IPS-20b (cell line): ENCODE measurements at regions not wholly inside any gene's neighbourhood (a gene's known extent, or its start where the extent isn't known, plus 50 kb on each side); places are given as distances from the start of the nearest gene placed in this dataset.

Experiments used
- H3K27ac ChIP-seq: one replicate; pipeline ENCODE4 v1.5.1; 2013; ENCODE audit warnings: low read length
- H3K27me3 ChIP-seq: 2 replicates; pipeline ENCODE4 v1.6.1; 2013; ENCODE audit warnings: mild to moderate bottlenecking, low read length, inconsistent platforms; ENCODE audit not compliant: insufficient read depth
- H3K36me3 ChIP-seq: 2 replicates; pipeline ENCODE4 v1.6.1; 2013; ENCODE audit warnings: low read depth, mild to moderate bottlenecking, inconsistent platforms, low read length, moderate library complexity; ENCODE audit not compliant: insufficient read depth
- H3K4me1 ChIP-seq: 2 replicates; pipeline ENCODE4 v1.6.1; 2013; ENCODE audit warnings: mild to moderate bottlenecking, control low read depth, inconsistent platforms, low read length, moderate library complexity; ENCODE audit not compliant: insufficient read depth
- H3K4me3 ChIP-seq: 2 replicates; pipeline ENCODE4 v1.5.1; 2013; ENCODE audit warnings: mild to moderate bottlenecking, low read length, inconsistent platforms
- H3K9ac ChIP-seq: 2 replicates; pipeline ENCODE4 v1.6.1; 2013; ENCODE audit warnings: low read depth, mild to moderate bottlenecking, inconsistent platforms, low read length, moderate library complexity
- H3K9me3 ChIP-seq: 2 replicates; pipeline ENCODE4 v1.6.1; 2013; ENCODE audit warnings: mild to moderate bottlenecking, low read depth, low read length, inconsistent platforms; ENCODE audit not compliant: insufficient read depth

DNA sequence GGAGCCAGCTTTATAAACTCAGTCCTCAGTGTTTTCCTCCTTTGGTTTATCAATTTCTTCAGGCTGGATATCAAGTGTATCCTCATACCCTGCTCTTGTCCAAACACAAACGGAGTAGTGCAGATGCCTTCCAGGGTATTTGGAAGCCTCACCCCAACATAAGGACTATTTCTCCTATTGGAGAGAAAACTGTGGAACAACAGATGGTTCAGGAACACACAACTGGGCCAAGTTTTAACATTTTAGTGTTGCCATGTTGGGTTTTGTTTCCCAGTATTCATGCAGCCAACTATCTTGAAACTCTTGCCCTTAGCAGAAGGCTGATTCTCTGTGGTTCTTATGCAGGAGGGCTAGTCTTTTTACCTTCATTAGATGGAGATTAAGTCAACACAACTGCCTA lies 398.1 kb downstream of the GABRB3 start:
- no peak overlapping the region for H3K9ac ChIP-seq
- H3K9me3 ChIP-seq: no peaks in the 10 kb centered on the region
- H3K27ac ChIP-seq: no peak overlapping the region
- H3K4me1 ChIP-seq: no peaks in the 10 kb centered on the region
- H3K27me3 ChIP-seq: no peaks in the 10 kb centered on the region
- no peak overlapping the region for H3K4me3 ChIP-seq
- no peaks in the 10 kb centered on the region for H3K36me3 ChIP-seq

DNA sequence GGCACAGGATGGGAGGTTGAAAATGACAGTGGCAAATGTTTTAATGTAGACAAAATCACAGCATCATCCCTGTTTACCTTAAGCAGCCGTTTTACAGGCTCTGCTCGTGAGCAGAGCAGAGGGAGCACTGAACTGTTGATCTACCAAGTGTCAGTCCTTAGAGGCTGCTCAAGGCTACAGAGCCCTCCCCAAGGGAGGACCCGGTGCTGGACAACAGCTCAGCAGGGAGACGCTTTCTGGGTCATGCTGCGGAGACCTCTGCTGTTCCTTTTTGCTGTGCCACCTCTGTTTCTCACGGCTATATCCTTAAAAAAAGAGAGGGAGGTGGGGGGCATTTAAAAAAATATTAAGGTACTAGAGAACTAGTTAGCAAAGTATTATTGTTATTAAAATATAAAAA lies 400.2 kb downstream of the GABRB3 start:
- Histone ChIP-seq H3K36me3 (no peaks in the 10 kb centered on the region), H3K4me3 (no peak overlapping the region), H3K9me3 (no peaks in the 10 kb centered on the region), H3K27me3 (no peaks in the 10 kb centered on the region), H3K9ac (no peak overlapping the region), H3K4me1 (no peaks in the 10 kb centered on the region), H3K27ac (no peak overlapping the region)

DNA sequence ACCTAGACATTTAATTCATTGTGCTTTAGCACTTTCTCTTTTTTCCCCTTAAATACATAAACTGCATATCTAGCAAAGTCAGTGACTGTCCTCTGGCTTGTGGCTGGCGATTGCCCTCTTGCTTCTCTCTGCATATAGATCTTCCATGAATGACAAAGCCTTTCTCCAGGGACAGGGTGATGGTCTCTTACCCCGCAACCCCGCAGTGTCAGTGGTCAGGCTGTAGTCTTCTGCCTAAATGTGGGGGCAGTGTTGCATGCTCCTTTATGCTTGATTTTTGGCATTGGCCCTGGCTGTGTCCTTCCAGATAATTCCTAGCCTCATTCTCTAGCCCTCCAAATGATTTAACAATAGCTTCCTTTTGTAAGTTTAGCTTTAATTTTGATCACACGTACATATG lies 407.8 kb downstream of the GABRB3 start:
- Histone ChIP-seq H3K9ac (no peak overlapping the region), H3K27me3 (no peaks in the 10 kb centered on the region), H3K36me3 (no peaks in the 10 kb centered on the region), H3K4me3 (no peak overlapping the region), H3K4me1 (0 out of 2 replicates have a peak, but pooled peaks cover 2% of the 10 kb centered on the region), H3K9me3 (no peaks in the 10 kb centered on the region), H3K27ac (no peak overlapping the region)

DNA sequence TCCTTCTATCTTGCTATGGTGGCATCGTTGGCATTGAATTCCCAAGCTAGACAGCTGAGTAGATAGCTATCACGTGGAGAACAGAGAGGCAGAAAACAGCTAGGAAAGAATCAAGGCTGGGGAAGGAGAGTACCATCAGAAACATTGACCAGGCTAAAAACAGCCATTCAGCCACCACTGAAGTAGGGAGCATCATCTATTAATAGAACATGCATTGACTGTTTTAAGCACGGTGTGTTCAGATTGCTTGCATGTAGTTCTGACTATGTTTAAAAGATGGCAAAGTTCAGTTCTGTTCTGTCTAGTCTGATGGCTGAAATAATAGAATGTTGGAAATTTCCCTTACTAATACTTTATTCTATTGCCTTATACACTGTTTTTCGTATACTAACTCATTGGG lies 413.0 kb downstream of the GABRB3 start:
- no peak overlapping the region for H3K4me3 ChIP-seq
- H3K9me3 ChIP-seq: no peaks in the 10 kb centered on the region

DNA sequence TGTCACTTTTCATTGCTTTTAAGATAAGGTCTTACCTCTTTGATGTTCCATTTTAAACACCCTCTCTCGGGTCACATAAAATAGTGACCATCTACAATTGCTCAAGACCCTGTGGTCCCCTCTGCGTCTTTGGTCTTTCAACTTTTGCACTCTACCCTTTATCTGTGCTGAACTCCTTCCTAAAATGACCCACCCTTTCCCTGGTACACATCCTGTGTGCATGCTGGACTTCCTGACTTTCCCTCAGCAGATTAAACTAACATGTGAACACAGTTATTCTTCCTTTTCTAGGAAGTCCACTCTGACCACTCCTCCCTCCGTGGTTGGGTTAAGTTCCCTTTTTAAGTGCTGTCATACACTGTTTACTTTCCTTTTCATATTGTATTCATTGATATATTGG lies 414.2 kb downstream of the GABRB3 start:
- H3K27ac ChIP-seq: no peak overlapping the region
- no peaks in the 10 kb centered on the region; the same call in 1 of the 2 replicates for H3K4me1 ChIP-seq
- H3K9me3 ChIP-seq: no peaks in the 10 kb centered on the region
- H3K9ac ChIP-seq: no peak overlapping the region
- no peak overlapping the region for H3K4me3 ChIP-seq
- H3K27me3 ChIP-seq: no peaks in the 10 kb centered on the region
- no peaks in the 10 kb centered on the region for H3K36me3 ChIP-seq

More for the DNA sequence above, 413.0 kb downstream of the GABRB3 start:
- Histone ChIP-seq H3K4me1 (peaks cover under 1% of the 10 kb centered on the region; the same call in 1 of the 2 replicates), H3K27me3 (no peaks in the 10 kb centered on the region), H3K27ac (no peak overlapping the region), H3K9ac (no peak overlapping the region), H3K36me3 (no peaks in the 10 kb centered on the region)

DNA sequence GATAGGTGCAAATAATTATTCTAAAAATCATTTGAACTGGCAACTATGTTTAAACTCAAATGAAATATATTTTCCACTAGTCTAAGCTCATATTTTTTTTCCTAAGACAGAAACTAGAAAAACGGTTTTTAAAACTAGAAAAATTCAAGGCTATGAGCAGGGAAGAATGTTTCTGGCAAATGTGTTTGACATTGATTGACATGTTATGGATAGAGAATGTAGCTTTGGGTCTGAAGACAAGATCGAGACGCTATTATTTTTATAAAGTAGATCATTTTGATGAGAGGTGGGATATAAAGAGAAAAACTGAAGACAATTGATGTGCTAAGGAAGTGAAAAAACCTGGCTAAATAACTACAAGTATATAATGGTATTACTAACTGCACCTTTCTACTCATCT lies 415.2 kb downstream of the GABRB3 start:
- no peak overlapping the region for H3K4me3 ChIP-seq
- H3K36me3 ChIP-seq: no peaks in the 10 kb centered on the region
- no peaks in the 10 kb centered on the region for H3K9me3 ChIP-seq
- H3K27me3 ChIP-seq: no peaks in the 10 kb centered on the region
- no peak overlapping the region for H3K27ac ChIP-seq
- no peak overlapping the region for H3K9ac ChIP-seq
- H3K4me1 ChIP-seq: no peaks in the 10 kb centered on the region; the same call in 1 of the 2 replicates

DNA sequence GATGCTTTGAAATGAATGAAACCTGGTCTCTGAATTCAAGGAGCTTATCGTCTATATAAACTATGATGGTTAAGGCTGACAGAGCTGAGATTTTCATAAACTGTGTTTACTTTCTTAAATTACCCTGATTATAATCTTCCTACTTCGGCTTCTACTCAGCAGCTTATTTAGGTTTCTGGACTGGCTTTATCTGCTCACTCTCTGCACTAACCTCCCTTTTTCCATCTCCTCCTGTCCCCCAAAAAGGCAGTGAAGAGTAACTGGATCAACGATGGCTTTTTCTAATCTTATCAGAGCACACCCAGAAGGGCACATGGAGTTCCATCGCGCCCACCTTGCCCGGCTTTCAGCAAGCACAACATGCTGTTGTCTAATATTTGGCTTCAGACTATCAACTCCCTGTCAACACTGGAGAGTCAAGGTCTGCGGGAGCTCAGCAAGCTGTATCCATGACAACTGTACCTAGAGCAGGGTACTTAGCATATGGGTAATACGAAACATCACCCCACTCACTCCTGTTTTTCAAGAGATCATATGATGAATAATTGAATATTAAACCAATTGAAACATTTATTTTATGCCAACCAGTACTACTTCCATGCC lies 417.3 kb downstream of the GABRB3 start:
- Histone ChIP-seq H3K27ac (no peak overlapping the region), H3K4me3 (no peak overlapping the region)

DNA sequence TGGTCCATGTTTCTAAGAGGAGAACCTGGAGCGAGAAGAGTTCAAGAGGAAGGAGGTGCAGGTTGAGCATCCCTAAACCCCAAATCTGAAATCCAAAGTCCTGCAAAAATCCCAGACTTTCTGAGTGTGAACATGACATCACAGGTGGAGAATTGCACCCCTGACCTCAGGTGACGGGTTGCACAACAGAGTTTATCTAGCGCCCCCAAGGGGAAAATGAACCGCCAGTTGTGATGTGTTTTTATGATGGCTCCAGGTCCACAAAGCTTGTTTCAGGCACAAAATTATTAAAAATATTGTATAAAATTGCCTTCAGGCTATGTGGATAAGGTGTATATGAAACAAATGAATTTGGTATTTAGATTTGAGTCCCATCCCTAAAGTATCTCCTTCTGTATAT lies 420.0 kb downstream of the GABRB3 start:
- Histone ChIP-seq H3K36me3 (no peaks in the 10 kb centered on the region), H3K27me3 (no peaks in the 10 kb centered on the region), H3K4me3 (no peak overlapping the region), H3K9ac (no peak overlapping the region), H3K9me3 (peaks cover 5% of the 10 kb centered on the region; the same call in 1 of the 2 replicates), H3K27ac (no peak overlapping the region), H3K4me1 (no peaks in the 10 kb centered on the region; the same call in 1 of the 2 replicates)

More for the DNA sequence above, 417.3 kb downstream of the GABRB3 start:
- Histone ChIP-seq H3K4me1 (no peaks in the 10 kb centered on the region; the same call in 1 of the 2 replicates), H3K36me3 (no peaks in the 10 kb centered on the region), H3K9ac (no peak overlapping the region), H3K27me3 (no peaks in the 10 kb centered on the region), H3K9me3 (no peaks in the 10 kb centered on the region)

DNA sequence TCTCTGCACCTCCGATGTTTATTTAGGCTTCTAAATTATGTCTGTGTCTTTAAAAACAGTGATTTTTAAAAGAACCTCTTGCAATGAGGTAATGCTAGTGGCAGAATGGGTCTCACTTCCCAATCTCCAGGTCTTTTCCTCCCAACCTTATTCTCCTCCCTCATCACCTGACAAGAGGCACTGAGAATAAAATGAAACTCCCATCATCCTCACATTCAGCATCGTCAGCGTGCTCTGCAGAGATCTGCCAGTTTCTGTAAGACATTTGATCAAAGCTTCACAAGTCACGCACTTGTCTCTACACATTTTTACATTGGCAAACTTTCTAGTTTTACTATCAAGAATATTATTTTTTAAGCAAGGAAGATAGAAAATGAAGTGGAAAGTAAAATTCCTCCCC lies 420.5 kb downstream of the GABRB3 start:
- H3K9me3 ChIP-seq: peaks cover 9% of the 10 kb centered on the region
- no peaks in the 10 kb centered on the region; the same call in 1 of the 2 replicates for H3K4me1 ChIP-seq
- H3K27me3 ChIP-seq: no peaks in the 10 kb centered on the region
- H3K27ac ChIP-seq: no peak overlapping the region
- H3K4me3 ChIP-seq: no peak overlapping the region
- no peaks in the 10 kb centered on the region for H3K36me3 ChIP-seq
- H3K9ac ChIP-seq: no peak overlapping the region

DNA sequence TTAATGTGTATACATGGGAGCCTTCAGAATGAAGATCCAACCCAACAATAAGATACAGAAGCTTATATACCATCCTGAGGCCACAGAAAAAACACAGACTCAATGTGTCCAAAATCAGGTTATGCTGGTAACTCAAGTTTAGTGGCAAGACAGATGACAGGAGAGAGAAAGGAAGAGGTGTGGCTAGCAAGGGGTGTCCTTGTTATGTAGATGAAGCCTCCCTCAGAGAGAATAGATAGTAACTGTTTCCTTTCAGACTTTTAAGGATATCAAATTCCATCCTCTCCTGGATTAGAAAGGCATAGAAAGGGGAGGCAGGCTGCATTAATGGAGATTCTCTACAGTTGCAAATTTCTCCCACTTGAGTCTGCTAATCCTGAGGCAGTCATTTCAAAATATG lies 447.4 kb downstream of the GABRB3 start:
- peaks cover 10% of the 10 kb centered on the region; the same call in 1 of the 2 replicates for H3K4me1 ChIP-seq
- no peaks in the 10 kb centered on the region for H3K36me3 ChIP-seq
- peaks cover 11% of the 10 kb centered on the region; the same call in 1 of the 2 replicates for H3K9me3 ChIP-seq
- H3K4me3 ChIP-seq: peak overlapping the region; percentile 41
- no peaks in the 10 kb centered on the region for H3K27me3 ChIP-seq
- H3K27ac ChIP-seq: peak overlapping the region; percentile 61
- peak overlapping the region; percentile 31; the same call in 1 of the 2 replicates for H3K9ac ChIP-seq

DNA sequence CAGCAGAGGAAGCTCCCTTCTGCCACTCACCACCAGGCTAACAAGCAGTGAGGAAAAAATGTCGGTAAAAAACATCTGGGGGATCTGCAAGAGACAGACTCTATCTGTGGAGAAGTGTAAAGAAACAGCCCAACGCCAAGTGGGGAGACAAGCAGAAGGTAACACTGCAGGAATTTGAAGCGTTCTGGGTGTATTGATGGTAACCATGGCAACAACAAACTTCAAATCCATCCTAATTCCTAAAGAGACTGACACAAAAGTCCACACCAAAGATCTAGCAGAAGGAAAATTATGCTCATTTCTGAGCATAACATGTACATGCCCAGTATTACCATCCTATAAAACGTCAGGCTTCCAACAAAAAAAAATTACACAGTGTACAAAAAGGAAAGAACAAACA lies 449.3 kb downstream of the GABRB3 start:
- Histone ChIP-seq H3K27me3 (no peaks in the 10 kb centered on the region), H3K36me3 (no peaks in the 10 kb centered on the region), H3K27ac (no peak overlapping the region), H3K9ac (no peak overlapping the region), H3K4me3 (no peak overlapping the region), H3K9me3 (peaks cover 11% of the 10 kb centered on the region; the same call in 1 of the 2 replicates), H3K4me1 (peaks cover 10% of the 10 kb centered on the region; the same call in 1 of the 2 replicates)

DNA sequence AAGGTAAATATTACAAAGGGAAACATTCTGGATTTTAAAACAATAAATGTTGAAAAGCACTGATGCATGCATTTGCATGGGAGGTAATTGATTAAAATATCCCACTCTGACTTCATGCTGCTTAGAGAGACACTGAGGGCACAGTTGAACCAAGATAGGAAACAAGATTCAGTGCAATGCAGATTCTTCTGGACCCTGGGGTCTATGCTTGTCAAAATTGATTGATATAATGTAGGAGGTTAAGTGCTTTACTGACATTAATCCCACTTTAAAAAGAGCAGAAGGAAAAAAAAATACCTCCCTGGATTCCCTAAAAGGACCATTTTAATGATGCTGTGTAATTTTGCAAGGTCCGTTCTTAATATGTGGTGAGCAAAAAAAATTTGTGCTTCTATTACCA lies 454.2 kb downstream of the GABRB3 start:
- Histone ChIP-seq H3K4me3 (no peak overlapping the region), H3K4me1 (no peaks in the 10 kb centered on the region), H3K36me3 (no peaks in the 10 kb centered on the region)

More for the DNA sequence above, 454.2 kb downstream of the GABRB3 start:
- H3K9ac ChIP-seq: no peak overlapping the region
- H3K27ac ChIP-seq: no peak overlapping the region
- H3K27me3 ChIP-seq: no peaks in the 10 kb centered on the region
- H3K9me3 ChIP-seq: peaks cover 1% of the 10 kb centered on the region; the same call in 1 of the 2 replicates
